Fibroblast of skin of back (primary cell): ENCODE measurements at regions not wholly inside any gene's neighbourhood (a gene's known extent, or its start where the extent isn't known, plus 50 kb on each side); places are given as distances from the start of the nearest gene placed in this dataset.
A peak's percentile ranks its signal among the peaks of the same experiment; 100 is the strongest.

Experiments
- DNase-seq: peaks from one replicate; pipeline ENCODE4 v3.0.0-alpha.2; 2013

- DNase-seq = peak; percentile 67
Measured at GRCh38 chr21:14603202-14603601, 57.1 kb upstream of the SAMSN1 start.

GRCh38 chr21:14602382-14602958 lies 56.4 kb upstream of the SAMSN1 start:
- no peak for DNase-seq

- no peak for DNase-seq
Measured at GRCh38 chr21:14600569-14601297, 54.6 kb upstream of the SAMSN1 start.

GRCh38 chr21:14598065-14598464 lies 52.0 kb upstream of the SAMSN1 start:
- no peak for DNase-seq
